Mesendoderm (in vitro differentiated cells): ENCODE measurements at regions not wholly inside any gene's neighbourhood (a gene's known extent, or its start where the extent isn't known, plus 50 kb on each side); places are given as distances from the start of the nearest gene placed in this dataset.

Experiments
- DNase-seq: peaks from one replicate; pipeline ENCODE4 v3.0.0; 2013
- H2AK5ac ChIP-seq: 2 replicates; pipeline ENCODE4 v1.6.1; 2013; ENCODE audit warnings: low read length, inconsistent platforms
- H2BK120ac ChIP-seq: 2 replicates; pipeline ENCODE4 v1.6.1; 2013; ENCODE audit warnings: low read depth, mild to moderate bottlenecking, low read length, moderate library complexity, mixed read lengths
- H2BK15ac ChIP-seq: replicated peaks from 2 replicates; pipeline ENCODE4 v1.6.1; 2013; ENCODE audit warnings: low read depth, mild to moderate bottlenecking, moderate library complexity
- H2BK5ac ChIP-seq: 2 replicates; pipeline ENCODE4 v1.6.1; 2013; ENCODE audit warnings: low read length, inconsistent platforms
- H3K18ac ChIP-seq: 2 replicates; pipeline ENCODE4 v1.6.1; 2013; ENCODE audit warnings: mild to moderate bottlenecking, low read length, mixed read lengths
- H3K23ac ChIP-seq: one replicate; pipeline ENCODE4 v1.6.1; 2013; ENCODE audit warnings: low read length
- H3K27ac ChIP-seq: 2 replicates; pipeline ENCODE4 v1.5.1; 2013; ENCODE audit warnings: low read depth, mild to moderate bottlenecking, inconsistent platforms, low read length, moderate library complexity
- H3K27me3 ChIP-seq: 2 replicates; pipeline ENCODE4 v1.6.1; 2013; ENCODE audit warnings: low read length, control low read depth, mild to moderate bottlenecking, inconsistent platforms; ENCODE audit not compliant: insufficient read depth, poor library complexity
- H3K36me3 ChIP-seq: 2 replicates; pipeline ENCODE4 v1.6.1; 2013; ENCODE audit warnings: low read length, inconsistent platforms; ENCODE audit not compliant: control insufficient read depth, insufficient read depth
- H3K4ac ChIP-seq: one replicate; pipeline ENCODE4 v1.6.1; 2013; ENCODE audit warnings: low read depth, mild to moderate bottlenecking, low read length, moderate library complexity
- H3K4me1 ChIP-seq: 2 replicates; pipeline ENCODE4 v1.6.1; 2013; ENCODE audit warnings: low read depth, low read length, inconsistent platforms; ENCODE audit not compliant: control insufficient read depth
- H3K4me2 ChIP-seq: 2 replicates; pipeline ENCODE4 v1.6.1; 2013; ENCODE audit warnings: low read length
- H3K4me3 ChIP-seq: 2 replicates; pipeline ENCODE4 v1.5.1; 2013; ENCODE audit warnings: mild to moderate bottlenecking, low read length
- H3K56ac ChIP-seq: one replicate; pipeline ENCODE4 v1.6.1; 2013; ENCODE audit warnings: low read length
- H3K79me1 ChIP-seq: 2 replicates; pipeline ENCODE4 v1.6.1; 2013; ENCODE audit warnings: low read length, inconsistent platforms
- H3K79me2 ChIP-seq: 2 replicates; pipeline ENCODE4 v1.6.1; 2013; ENCODE audit warnings: mild to moderate bottlenecking, low read length; ENCODE audit not compliant: control insufficient read depth, insufficient read depth
- H3K9ac ChIP-seq: 2 replicates; pipeline ENCODE4 v1.6.1; 2013; ENCODE audit warnings: low read length, inconsistent platforms
- H4K5ac ChIP-seq: one replicate; pipeline ENCODE4 v1.6.1; 2013; ENCODE audit warnings: low read length
- H4K8ac ChIP-seq: one replicate; pipeline ENCODE4 v1.6.1; 2013; ENCODE audit warnings: low read depth, mild to moderate bottlenecking, control low read depth, low read length, moderate library complexity
- WGBS: extraction: QIAGEN DNeasy Blood & Tissue Kit; methylation state at CpG from one replicate; pipeline ENCODE4 v1.1.7; 2013; ENCODE audit warnings: low lambda C conversion rate, missing lambda C conversion rate; ENCODE audit not compliant: insufficient coverage; ENCODE audit errors: extremely low coverage; 5-methylcytosine and 5-hydroxymethylcytosine counted together

DNA sequence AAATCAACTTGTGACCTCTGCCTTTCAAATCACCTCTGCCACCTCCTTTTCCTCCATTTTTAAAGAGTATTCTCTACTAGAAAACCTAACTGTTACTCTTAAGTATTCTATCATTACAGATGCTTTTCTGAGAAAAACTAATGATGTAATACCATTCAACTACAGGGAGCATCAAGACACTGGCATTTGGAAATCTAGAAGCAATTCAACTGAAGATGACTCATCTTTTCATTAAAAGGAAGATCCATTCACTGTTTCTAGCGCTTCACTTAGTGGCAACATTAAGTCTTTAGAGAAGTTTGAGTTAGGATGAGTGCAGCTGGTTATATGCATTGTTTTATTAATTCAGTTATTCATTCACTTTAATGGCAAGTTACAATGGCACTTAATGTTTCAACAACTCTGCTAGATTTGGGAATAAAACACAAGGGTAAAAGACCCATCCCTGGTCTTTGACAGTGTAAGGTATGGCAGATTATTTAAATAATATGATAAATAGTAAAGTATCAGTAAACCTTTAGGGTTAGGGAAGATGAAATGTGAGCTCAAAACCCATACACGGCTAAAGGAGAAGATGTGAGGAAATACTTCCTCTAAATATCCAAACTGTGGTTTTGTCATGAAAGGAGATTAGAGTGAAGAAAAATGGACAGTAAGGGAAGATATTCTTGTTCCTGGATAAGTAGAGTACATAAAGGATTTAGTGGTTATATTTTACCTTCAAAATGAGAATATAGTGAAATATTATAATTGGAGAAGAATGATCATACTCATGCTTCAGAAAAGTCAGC, 61.7 kb downstream of the KCNJ2 start:
- H3K27me3 ChIP-seq, result no peaks in the 10 kb centered on the region
- no peaks in the 10 kb centered on the region for H3K79me1 ChIP-seq
- no peak overlapping the region for H4K5ac ChIP-seq
- H3K36me3 ChIP-seq, result no peaks in the 10 kb centered on the region
- no peak overlapping the region for H3K4ac ChIP-seq
- no peak overlapping the region for H2BK120ac ChIP-seq
- no peak for DNase-seq
- H2BK5ac ChIP-seq, result no peak overlapping the region
- no CpG with 5 or more reads among the region's 2 CpGs for WGBS
- no peak overlapping the region for H3K18ac ChIP-seq
- no peak overlapping the region for H3K56ac ChIP-seq
- H2AK5ac ChIP-seq, result no peak overlapping the region
- H2BK15ac ChIP-seq, result no peak overlapping the region
- no peak overlapping the region for H3K4me2 ChIP-seq
- no peak overlapping the region for H3K4me3 ChIP-seq
- H3K79me2 ChIP-seq, result no peaks in the 10 kb centered on the region
- no peak overlapping the region for H3K27ac ChIP-seq
- H3K9ac ChIP-seq, result no peak overlapping the region
- H4K8ac ChIP-seq, result no peak overlapping the region
- H3K23ac ChIP-seq, result no peak overlapping the region
- no peaks in the 10 kb centered on the region for H3K4me1 ChIP-seq

DNA sequence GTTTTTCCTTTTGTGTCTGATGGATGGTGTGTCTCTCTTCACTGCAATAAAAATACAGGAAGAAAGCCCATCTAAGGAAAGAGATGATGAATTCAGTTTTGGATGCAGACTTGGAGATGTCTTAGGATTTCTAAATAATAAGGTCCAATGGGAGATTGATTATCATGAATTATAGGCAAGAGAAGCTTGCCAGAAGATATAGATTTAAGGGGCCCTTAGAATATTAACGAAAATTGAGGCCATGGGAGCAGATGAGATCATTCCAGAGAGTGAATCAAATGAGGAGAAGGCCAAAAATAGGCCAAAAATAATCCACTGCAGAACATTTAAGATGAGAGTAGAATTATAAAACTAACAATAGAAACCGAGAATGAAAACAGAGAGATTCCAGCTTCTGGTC, 63.1 kb downstream of the KCNJ2 start:
- Histone ChIP-seq H3K4me1 (no peaks in the 10 kb centered on the region), H3K36me3 (no peaks in the 10 kb centered on the region), H3K79me2 (no peaks in the 10 kb centered on the region), H3K9ac (no peak overlapping the region), H4K5ac (no peak overlapping the region), H3K79me1 (no peaks in the 10 kb centered on the region), H2BK5ac (no peak overlapping the region), H3K23ac (no peak overlapping the region), H4K8ac (no peak overlapping the region), H3K27me3 (no peaks in the 10 kb centered on the region), H2BK120ac (no peak overlapping the region), H3K56ac (no peak overlapping the region), H3K27ac (no peak overlapping the region), H3K4me3 (no peak overlapping the region), H3K4me2 (no peak overlapping the region), H3K18ac (no peak overlapping the region), H2BK15ac (no peak overlapping the region), H3K4ac (no peak overlapping the region), H2AK5ac (no peak overlapping the region)
- DNase-seq, result no peak
- no CpG with 5 or more reads among the region's 2 CpGs for WGBS

DNA sequence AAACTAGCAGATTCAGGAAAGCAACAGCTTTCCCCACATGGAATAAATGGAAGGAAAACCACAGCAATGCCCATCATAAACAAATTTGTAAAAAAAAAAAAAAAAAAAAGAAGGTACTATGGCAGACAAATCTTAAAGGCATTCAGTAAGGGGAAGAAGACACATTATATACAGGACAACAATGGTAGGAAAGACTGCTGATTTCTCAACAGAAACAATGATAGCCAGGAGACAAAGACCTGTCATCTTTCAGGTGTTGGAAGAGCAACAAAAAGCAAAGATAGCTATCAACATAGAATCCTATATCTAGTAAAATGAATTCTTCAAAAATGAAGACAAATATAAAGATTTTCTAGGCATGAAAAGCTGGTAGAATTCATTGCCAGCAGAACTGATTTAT, 65.9 kb downstream of the KCNJ2 start:
- H3K4me3 ChIP-seq, result no peak overlapping the region
- H2BK5ac ChIP-seq, result no peak overlapping the region
- H3K79me2 ChIP-seq, result no peaks in the 10 kb centered on the region
- H3K4ac ChIP-seq, result no peak overlapping the region
- no peak overlapping the region for H3K4me2 ChIP-seq
- no peaks in the 10 kb centered on the region for H3K36me3 ChIP-seq
- H3K27ac ChIP-seq, result no peak overlapping the region
- no peaks in the 10 kb centered on the region for H3K79me1 ChIP-seq
- no peak overlapping the region for H3K9ac ChIP-seq
- H3K18ac ChIP-seq, result no peak overlapping the region
- DNase-seq, result no peak
- no peaks in the 10 kb centered on the region for H3K4me1 ChIP-seq
- H4K8ac ChIP-seq, result no peak overlapping the region
- no peak overlapping the region for H2BK120ac ChIP-seq
- H3K56ac ChIP-seq, result no peak overlapping the region
- H3K27me3 ChIP-seq, result no peaks in the 10 kb centered on the region
- H2BK15ac ChIP-seq, result no peak overlapping the region
- H2AK5ac ChIP-seq, result no peak overlapping the region
- no peak overlapping the region for H4K5ac ChIP-seq
- H3K23ac ChIP-seq, result no peak overlapping the region

DNA sequence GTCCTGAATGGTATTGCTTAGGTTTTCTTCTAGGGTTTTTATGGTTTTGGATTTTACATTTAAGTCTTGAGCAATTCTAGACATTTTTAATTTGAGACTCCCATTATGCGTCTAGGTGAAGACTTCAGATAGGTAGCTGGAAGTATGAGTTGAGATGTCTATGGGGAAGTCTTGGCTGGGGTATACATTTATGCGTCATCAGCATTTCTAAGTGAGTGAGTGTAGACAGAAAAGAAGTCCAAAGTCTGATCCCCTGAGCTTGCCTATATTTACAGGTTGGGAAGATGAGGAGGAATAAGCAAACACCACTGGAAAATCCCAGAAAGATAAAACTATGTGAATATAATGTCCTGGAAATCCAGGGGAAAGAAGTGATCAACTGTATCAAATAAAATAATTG, 68.9 kb downstream of the KCNJ2 start:
- no peak overlapping the region for H2BK15ac ChIP-seq
- no peak overlapping the region for H4K8ac ChIP-seq
- no peaks in the 10 kb centered on the region for H3K79me1 ChIP-seq
- no peak overlapping the region for H3K4me3 ChIP-seq
- no peak overlapping the region for H3K4me2 ChIP-seq
- no CpG with 5 or more reads among the region's 2 CpGs for WGBS
- DNase-seq, result no peak
- no peaks in the 10 kb centered on the region for H3K36me3 ChIP-seq
- H3K27me3 ChIP-seq, result no peaks in the 10 kb centered on the region
- no peak overlapping the region for H2BK5ac ChIP-seq
- no peaks in the 10 kb centered on the region for H3K79me2 ChIP-seq
- no peak overlapping the region for H3K56ac ChIP-seq
- no peak overlapping the region for H2AK5ac ChIP-seq
- no peak overlapping the region for H3K9ac ChIP-seq
- H4K5ac ChIP-seq, result no peak overlapping the region
- H3K4ac ChIP-seq, result no peak overlapping the region
- no peak overlapping the region for H3K27ac ChIP-seq
- H3K18ac ChIP-seq, result no peak overlapping the region
- H3K23ac ChIP-seq, result no peak overlapping the region
- no peak overlapping the region for H2BK120ac ChIP-seq
- no peaks in the 10 kb centered on the region for H3K4me1 ChIP-seq

DNA sequence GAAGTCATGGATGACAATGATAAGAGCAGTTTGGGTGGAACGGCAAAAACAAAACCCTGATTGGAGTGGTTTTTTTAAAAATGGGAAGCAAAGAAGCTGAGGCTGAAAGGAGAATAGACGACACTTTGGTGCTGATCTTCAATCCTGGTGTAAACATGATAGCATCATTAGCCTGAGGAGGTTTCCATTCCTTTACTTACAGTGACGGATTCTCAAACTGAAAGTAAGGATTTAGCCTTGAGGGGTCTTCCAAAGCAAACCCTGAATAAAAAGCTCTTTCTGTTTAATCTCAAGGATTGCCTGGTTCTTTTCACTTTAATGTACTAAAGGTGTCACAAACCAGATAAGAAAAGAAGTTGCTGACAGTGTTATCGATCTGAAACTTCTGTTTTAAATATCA, 69.3 kb downstream of the KCNJ2 start:
- DNase-seq, result peak; percentile 25
- Histone ChIP-seq H3K4me2 (no peak overlapping the region), H3K27me3 (no peaks in the 10 kb centered on the region), H2BK120ac (no peak overlapping the region), H3K23ac (no peak overlapping the region), H3K4me1 (no peaks in the 10 kb centered on the region), H3K27ac (no peak overlapping the region), H3K18ac (no peak overlapping the region), H2AK5ac (no peak overlapping the region), H3K79me2 (no peaks in the 10 kb centered on the region), H2BK15ac (no peak overlapping the region), H4K5ac (no peak overlapping the region), H3K4ac (no peak overlapping the region), H3K9ac (no peak overlapping the region), H3K56ac (no peak overlapping the region), H3K4me3 (no peak overlapping the region), H3K36me3 (no peaks in the 10 kb centered on the region), H4K8ac (no peak overlapping the region), H3K79me1 (no peaks in the 10 kb centered on the region), H2BK5ac (no peak overlapping the region)
- no CpG with 5 or more reads among the region's 4 CpGs for WGBS

DNA sequence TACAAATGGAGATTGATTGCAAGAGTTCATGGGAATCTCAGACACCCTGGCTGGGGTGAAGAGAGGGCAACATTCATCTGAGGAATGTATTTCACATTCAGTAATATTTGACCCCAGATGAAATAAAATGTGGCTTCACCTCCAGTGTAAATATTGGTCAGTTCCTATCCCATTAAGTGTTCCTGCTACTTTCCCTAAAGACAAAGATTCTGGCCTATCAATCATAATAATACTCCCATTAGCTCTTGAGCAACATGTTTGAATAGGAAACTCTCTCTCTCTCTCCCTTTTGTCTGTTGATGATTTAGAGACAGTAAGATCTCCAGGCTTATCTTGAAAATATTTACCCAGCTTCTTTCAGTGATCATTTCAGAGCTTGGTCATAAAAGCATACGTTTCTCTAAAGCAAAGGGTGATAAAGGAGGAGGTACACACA, 70.1 kb downstream of the KCNJ2 start:
- Histone ChIP-seq H3K79me2 (no peaks in the 10 kb centered on the region), H3K23ac (no peak overlapping the region), H3K4me1 (no peaks in the 10 kb centered on the region), H2BK5ac (no peak overlapping the region), H3K9ac (no peak overlapping the region), H3K79me1 (no peaks in the 10 kb centered on the region), H3K36me3 (no peaks in the 10 kb centered on the region), H3K4ac (no peak overlapping the region), H2BK120ac (no peak overlapping the region), H3K4me2 (no peak overlapping the region), H3K27ac (no peak overlapping the region), H4K5ac (no peak overlapping the region), H3K18ac (no peak overlapping the region), H4K8ac (no peak overlapping the region), H3K56ac (no peak overlapping the region), H2BK15ac (no peak overlapping the region), H3K4me3 (no peak overlapping the region), H3K27me3 (no peaks in the 10 kb centered on the region), H2AK5ac (no peak overlapping the region)
- no CpG with 5 or more reads among the region's 1 CpG for WGBS
- no peak for DNase-seq
